Left lung (tissue), 4 donors: ENCODE measurements at regions not wholly inside any gene's neighbourhood (a gene's known extent, or its start where the extent isn't known, plus 50 kb on each side); places are given as distances from the start of the nearest gene placed in this dataset.

Source experiments
- ATAC-seq: fragments of 200-7000 bp; cut with Tn5 transposase; one replicate; pipeline ENCODE4 v1.9.1; 2020; ENCODE audit warnings: moderate library complexity
- DNase-seq, 4 donors: peaks; one replicate each; pipeline ENCODE4 v3.0.0-alpha.2; 2013 to 2020
- H3K27ac ChIP-seq, 2 donors: fragments of 200-600 bp; sonication (generic) in 1 of 2; one replicate each; pipeline versions ENCODE4 v1.5.0 to v1.8.0; 2020 to 2021
- H3K27me3 ChIP-seq, 2 donors: fragments of 200-600 bp; sonication (generic) in 1 of 2; one replicate each; pipeline versions ENCODE4 v1.5.0 to v1.8.0; 2020 to 2021
- H3K36me3 ChIP-seq, 2 donors: fragments of 200-600 bp; sonication (generic) in 1 of 2; one replicate each; pipeline versions ENCODE4 v1.5.0 to v1.8.0; 2020 to 2021
- H3K4me1 ChIP-seq, 2 donors: fragments of 200-600 bp; one replicate each; pipeline ENCODE4 v1.8.0; 2021
- H3K4me3 ChIP-seq, 2 donors: fragments of 200-600 bp; sonication (generic) in 1 of 2; one replicate each; pipeline versions ENCODE4 v1.5.0 to v1.8.0; 2020 to 2021; ENCODE audit warnings: mild to moderate bottlenecking in 1 of 2
- H3K9me3 ChIP-seq, 2 donors: fragments of 200-600 bp; sonication (generic) in 1 of 2; one replicate each; pipeline versions ENCODE4 v1.5.0 to v1.8.0; 2020 to 2021
- CTCF ChIP-seq, 2 donors: fragments of 200-600 bp; sonication (generic) in 1 of 2; IDR thresholded peaks; one replicate each; pipeline versions ENCODE4 v1.5.0 to v1.8.0; 2021; ENCODE audit warnings: antibody characterized with exemption in 2 of 2
- intact Hi-C, 2 donors: fragments of 100-400 bp; cut with DNase I; formaldehyde crosslinking; loops; one replicate each; pipeline versions ENCODE4 v1.11.2 to v1.14.2; 2022
- donor health status: DM: no; HTN: yes; CAD: no.
- donor health status: DM: no; HTN: no; CAD: no.

- H3K27me3 ChIP-seq: peaks cover 18 to 62% of the 10 kb centered on the region in 2 donors
- H3K4me3 ChIP-seq: no peak overlapping the region
- no peak for TF ChIP-seq CTCF (IDR thresholded peaks at IDR 0.05)
- no peaks in the 10 kb centered on the region for H3K4me1 ChIP-seq
- peak in 1 of 4 donors; percentile 46 for DNase-seq
- no peaks in the 10 kb centered on the region for H3K9me3 ChIP-seq
- no peak overlapping the region for H3K27ac ChIP-seq
- intact Hi-C loops: loop anchor here (5.0 to 10.0 kb wide), 2 partner anchors 287 to 290 kb away; partner anchors contain the start of gene PIWIL1 (in 1 of the 2)
- ATAC-seq: no peak
- no peaks in the 10 kb centered on the region for H3K36me3 ChIP-seq
Measured at GRCh38 chr12:130044991-130045621, 117.2 kb upstream of the FZD10 start.

DNA sequence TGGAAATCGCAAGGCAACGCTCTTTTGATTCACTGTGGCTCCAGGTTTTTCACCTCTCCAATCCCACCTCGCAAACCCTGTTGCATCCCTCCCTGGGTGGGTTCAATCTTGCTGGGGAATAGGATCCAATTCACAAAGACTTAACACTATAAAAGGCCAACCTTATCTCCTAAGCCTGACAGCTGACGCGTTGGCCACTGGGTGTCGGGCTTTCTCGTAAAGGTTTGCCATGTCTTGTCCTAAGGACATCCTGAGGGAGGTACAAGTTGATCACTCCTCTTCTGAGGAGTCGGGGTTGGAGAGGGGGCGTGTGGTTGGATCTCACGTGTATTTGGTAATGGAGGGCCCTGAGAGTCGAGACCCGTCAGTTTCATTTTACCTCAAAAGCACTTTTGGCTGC lies 112.6 kb upstream of the FZD10 start:
- H3K27me3 ChIP-seq: peaks cover 3 to 53% of the 10 kb centered on the region in 2 donors
- H3K4me1 ChIP-seq: no peaks in the 10 kb centered on the region
- no peak for TF ChIP-seq CTCF (IDR thresholded peaks at IDR 0.05)
- no peaks in the 10 kb centered on the region for H3K9me3 ChIP-seq
- no peaks in the 10 kb centered on the region for H3K36me3 ChIP-seq
- no peak overlapping the region for H3K27ac ChIP-seq
- ATAC-seq: no peak
- intact Hi-C loops: loop anchor here (5.0 to 10.0 kb wide), 2 partner anchors 283 to 285 kb away; partner anchors contain the start of gene PIWIL1 (in 1 of the 2)
- no peak overlapping the region for H3K4me3 ChIP-seq
- no peak for DNase-seq

DNA sequence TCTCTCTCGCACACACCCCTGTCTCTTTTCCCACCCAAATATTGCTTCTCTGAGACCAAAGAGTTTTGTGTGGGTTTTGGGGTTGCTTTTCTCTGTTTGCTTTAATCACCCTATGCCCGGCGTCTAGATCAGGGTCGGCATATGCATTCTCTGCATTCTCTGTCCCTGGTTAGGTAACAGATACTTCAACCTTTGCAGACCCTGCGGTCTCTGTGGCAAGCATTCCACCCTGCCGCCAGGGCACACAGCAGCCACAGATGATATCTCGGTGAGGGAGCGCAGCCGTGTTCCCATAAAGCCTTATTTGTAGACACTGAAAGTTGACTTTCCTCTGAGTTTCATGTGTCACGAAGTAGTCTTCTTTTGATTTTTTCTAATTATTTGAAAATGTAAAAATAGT lies 110.4 kb upstream of the FZD10 start:
- Histone ChIP-seq H3K9me3 (no peaks in the 10 kb centered on the region), H3K36me3 (no peaks in the 10 kb centered on the region), H3K27me3 (peaks cover 0 to 31% of the 10 kb centered on the region in 2 donors), H3K27ac (no peak overlapping the region), H3K4me3 (no peak overlapping the region), H3K4me1 (no peaks in the 10 kb centered on the region)
- no peak for ATAC-seq
- intact Hi-C loops: no loop called here
- no peak for TF ChIP-seq CTCF (IDR thresholded peaks at IDR 0.05)
- no peak for DNase-seq

GRCh38 chr12:130053651-130054069 lies 108.6 kb upstream of the FZD10 start:
- H3K27me3 ChIP-seq: peaks cover 0 to 29% of the 10 kb centered on the region in 2 donors
- no peaks in the 10 kb centered on the region for H3K9me3 ChIP-seq
- no peak overlapping the region for H3K4me3 ChIP-seq
- ATAC-seq (no peak), DNase-seq (no peak)
- intact Hi-C loops: no loop called here
- H3K4me1 ChIP-seq: no peaks in the 10 kb centered on the region
- H3K27ac ChIP-seq: no peak overlapping the region
- H3K36me3 ChIP-seq: no peaks in the 10 kb centered on the region
- no peak for TF ChIP-seq CTCF (IDR thresholded peaks at IDR 0.05)

DNA sequence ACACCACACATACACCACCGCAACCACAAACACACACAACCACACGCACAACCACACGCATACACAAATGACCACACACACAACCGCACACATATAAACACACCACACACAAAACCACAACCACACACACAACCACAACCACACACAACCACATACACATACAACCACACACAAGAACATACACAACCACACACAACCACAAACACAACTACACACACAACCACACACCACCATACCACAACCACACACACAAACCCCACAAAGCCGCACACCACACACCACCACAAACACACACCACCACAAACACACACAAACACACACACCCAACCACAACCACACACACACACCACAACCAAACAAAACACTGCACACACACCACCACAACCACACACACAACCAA lies 107.5 kb upstream of the FZD10 start:
- ATAC-seq (no peak), DNase-seq (no peak)
- intact Hi-C loops: no loop called here
- Histone ChIP-seq H3K27me3 (peaks cover 0 to 29% of the 10 kb centered on the region in 2 donors), H3K4me3 (no peak overlapping the region), H3K4me1 (no peaks in the 10 kb centered on the region), H3K36me3 (no peaks in the 10 kb centered on the region), H3K27ac (no peak overlapping the region), H3K9me3 (no peaks in the 10 kb centered on the region)
- no peak for TF ChIP-seq CTCF (IDR thresholded peaks at IDR 0.05)
